ENCODE measurements at regions not wholly inside any gene's neighbourhood (a gene's known extent, or its start where the extent isn't known, plus 50 kb on each side); places are given as distances from the start of the nearest gene placed in this dataset.

DNA sequence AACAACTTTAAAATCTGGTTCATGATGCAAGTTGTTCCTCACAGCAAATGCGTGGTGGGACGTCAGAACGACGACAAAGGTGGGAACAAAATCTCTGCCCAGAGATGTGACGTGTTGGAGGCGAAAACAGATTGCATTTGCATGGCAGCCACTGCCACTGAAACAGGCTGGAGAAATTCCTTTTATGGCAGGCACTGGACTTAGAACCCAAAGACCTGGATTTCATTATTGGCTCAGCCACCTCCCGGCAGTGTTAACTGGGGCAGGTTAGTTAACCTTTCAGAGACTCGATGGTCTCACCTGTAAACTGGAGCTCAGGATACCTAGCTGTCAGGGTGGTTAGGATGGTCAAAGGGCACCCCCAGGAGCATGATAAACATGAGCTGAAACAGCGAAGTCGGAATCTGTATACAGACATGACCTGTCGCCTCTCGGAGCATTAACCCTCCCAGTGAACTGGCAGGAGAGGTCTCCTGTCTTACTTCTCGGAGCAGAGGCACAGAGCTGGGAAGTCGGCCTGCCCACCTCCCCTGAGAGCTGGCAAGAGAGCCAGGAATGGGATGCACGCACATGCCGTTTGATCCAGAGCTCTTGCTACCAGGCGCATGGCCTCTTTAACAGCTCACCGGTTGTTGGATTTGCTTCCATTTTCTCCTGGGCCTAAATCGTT, 59.2 kb upstream of the TARBP1 start:
- no peak overlapping the region for H2BK15ac ChIP-seq (ENCODE audit: low read depth, low read length)
- peak overlapping the region; percentile 21; the same call in 1 of the 2 replicates for H2AK5ac ChIP-seq (ENCODE audit: low read depth, low read length)
- no peaks in the 10 kb centered on the region for H3K9me3 ChIP-seq (ENCODE audit: control insufficient read depth, insufficient read depth, low read length)
- H4K91ac ChIP-seq (ENCODE audit: insufficient read depth, low read depth, low read length), result no peak overlapping the region
- H3K14ac ChIP-seq (replicated peaks; ENCODE audit: low read depth, low read length), result no peak overlapping the region
- WGBS, 2 experiments (ENCODE audit: extremely low coverage in 2 of 2, insufficient read length in 1 of 2), result 89% methylated on average over 5 of the region's 19 CpGs; no CpG with 5 or more reads in 1 of the 2 experiments
- in situ Hi-C loops (cut with MboI; ENCODE audit: low sequenced_read_pairs) (no loop called here), dilution Hi-C loops (cut with HindIII; ENCODE audit: low sequenced_read_pairs, unreplicated experiment) (no loop called here), intact Hi-C loops (cut with micrococcal nuclease) (no loop called here)
- ChIA-PET CTCF (no interaction called here), POLR2A (ENCODE audit: unreplicated experiment) (no interaction called here)
- H2BK20ac ChIP-seq (ENCODE audit: low read depth, low read length), result no peak overlapping the region
- H3K27me3 ChIP-seq (ENCODE audit: control insufficient read depth, insufficient read depth, low read length), result no peaks in the 10 kb centered on the region; the same call in 1 of the 2 replicates
- H3K4ac ChIP-seq (ENCODE audit: low read depth, low read length), result no peak overlapping the region
- H3K79me1 ChIP-seq (ENCODE audit: low read depth in 1 of 2, low read length in 2 of 2), result no peaks in the 10 kb centered on the region
- peaks cover 7% of the 10 kb centered on the region; the same call in 1 of the 2 replicates for H3K9me1 ChIP-seq (ENCODE audit: insufficient read depth, low read length)
- ATAC-seq (ENCODE audit: low read depth), result no peak
- H3K36me3 ChIP-seq (ENCODE audit: control insufficient read depth, insufficient read depth, low read length), result no peaks in the 10 kb centered on the region
- no peak overlapping the region for H4K8ac ChIP-seq (ENCODE audit: low read depth in 2 of 2, low read length in 2 of 2)
- H3K27ac ChIP-seq (ENCODE audit: insufficient read depth, low read length), result no peak overlapping the region
- TF ChIP-seq FOS (IDR thresholded peaks at IDR 0.05; ENCODE audit: low read depth, low read length), result no peak
- TF ChIP-seq RFX5 (IDR thresholded peaks at IDR 0.05; ENCODE audit: low read depth, low read length), result no peak
- TF ChIP-seq, protein P1, sequence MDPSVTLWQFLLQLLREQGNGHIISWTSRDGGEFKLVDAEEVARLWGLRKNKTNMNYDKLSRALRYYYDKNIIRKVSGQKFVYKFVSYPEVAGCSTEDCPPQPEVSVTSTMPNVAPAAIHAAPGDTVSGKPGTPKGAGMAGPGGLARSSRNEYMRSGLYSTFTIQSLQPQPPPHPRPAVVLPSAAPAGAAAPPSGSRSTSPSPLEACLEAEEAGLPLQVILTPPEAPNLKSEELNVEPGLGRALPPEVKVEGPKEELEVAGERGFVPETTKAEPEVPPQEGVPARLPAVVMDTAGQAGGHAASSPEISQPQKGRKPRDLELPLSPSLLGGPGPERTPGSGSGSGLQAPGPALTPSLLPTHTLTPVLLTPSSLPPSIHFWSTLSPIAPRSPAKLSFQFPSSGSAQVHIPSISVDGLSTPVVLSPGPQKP (IDR thresholded peaks at IDR 0.05; ENCODE audit: borderline replicate concordance, low read depth, low read length), result no peak
- no peak for TF ChIP-seq MAZ (IDR thresholded peaks at IDR 0.05; ENCODE audit: borderline replicate concordance, low read depth, low read length)
- TF ChIP-seq, protein P2, sequence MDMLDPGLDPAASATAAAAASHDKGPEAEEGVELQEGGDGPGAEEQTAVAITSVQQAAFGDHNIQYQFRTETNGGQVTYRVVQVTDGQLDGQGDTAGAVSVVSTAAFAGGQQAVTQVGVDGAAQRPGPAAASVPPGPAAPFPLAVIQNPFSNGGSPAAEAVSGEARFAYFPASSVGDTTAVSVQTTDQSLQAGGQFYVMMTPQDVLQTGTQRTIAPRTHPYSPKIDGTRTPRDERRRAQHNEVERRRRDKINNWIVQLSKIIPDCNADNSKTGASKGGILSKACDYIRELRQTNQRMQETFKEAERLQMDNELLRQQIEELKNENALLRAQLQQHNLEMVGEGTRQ (IDR thresholded peaks at IDR 0.05; ENCODE audit: low read depth, low read length), result no peak
- no peak for TF ChIP-seq RCOR1 (IDR thresholded peaks at IDR 0.05; ENCODE audit: insufficient replicate concordance, low read length)
- H3K56ac ChIP-seq (ENCODE audit: extremely low read depth, insufficient read depth, low read length), result no peak overlapping the region
- H2BK5ac ChIP-seq (ENCODE audit: low read depth, low read length, poor library complexity, severe bottlenecking), result no peak overlapping the region
- H3K4me3 ChIP-seq (ENCODE audit: insufficient read depth, low read depth, low read length), result no peak overlapping the region
- no peak overlapping the region for H3K23ac ChIP-seq (ENCODE audit: low read depth, low read length)
- DNase-seq, result no peak
- peaks cover 19% of the 10 kb centered on the region for H3K4me1 ChIP-seq (ENCODE audit: control insufficient read depth, insufficient read depth, low read length)
- no peak overlapping the region for H3K9ac ChIP-seq (ENCODE audit: low read depth, low read length)
- no peak overlapping the region for H3K18ac ChIP-seq (ENCODE audit: low read depth, low read length)
- no peak overlapping the region for H3K4me2 ChIP-seq (ENCODE audit: low read depth, low read length)
- no peak overlapping the region for H2AK9ac ChIP-seq (replicated peaks; ENCODE audit: low read depth, low read length, poor library complexity)
- no TSS peak for BruUV-seq (replicated peaks)
- no peak overlapping the region for H2BK120ac ChIP-seq (ENCODE audit: low read depth, low read length)
- no peak overlapping the region for H2AFZ ChIP-seq (replicated peaks; ENCODE audit: low read length, poor library complexity)
- no peak overlapping the region for H4K5ac ChIP-seq (ENCODE audit: low read depth, low read length)
- no peaks in the 10 kb centered on the region for H4K20me1 ChIP-seq (ENCODE audit: insufficient read depth, low read length)

Data from IMR-90 (cell line).